Osteocyte (in vitro differentiated cells): ENCODE measurements at regions not wholly inside any gene's neighbourhood (a gene's known extent, or its start where the extent isn't known, plus 50 kb on each side); places are given as distances from the start of the nearest gene placed in this dataset.

Experiments used
- DNase-seq: peaks from one replicate; pipeline ENCODE4 v3.0.0; 2021; ENCODE audit warnings: mixed read lengths; ENCODE audit not compliant: unreplicated experiment; ENCODE audit errors: extremely low spot score
- H3K27ac Mint-ChIP-seq: one replicate; pipeline ENCODE4 v1.8.0; 2021; ENCODE audit warnings: mild to moderate bottlenecking, mixed read lengths; ENCODE audit not compliant: unreplicated experiment
- H3K27me3 Mint-ChIP-seq: one replicate; pipeline ENCODE4 v1.8.0; 2021; ENCODE audit warnings: mixed read lengths; ENCODE audit not compliant: unreplicated experiment
- H3K36me3 Mint-ChIP-seq: one replicate; pipeline ENCODE4 v1.8.0; 2021; ENCODE audit warnings: mixed read lengths; ENCODE audit not compliant: unreplicated experiment
- H3K4me1 Mint-ChIP-seq: one replicate; pipeline ENCODE4 v1.8.0; 2021; ENCODE audit warnings: mixed read lengths; ENCODE audit not compliant: unreplicated experiment
- H3K4me3 Mint-ChIP-seq: one replicate; pipeline ENCODE4 v1.8.0; 2021; ENCODE audit warnings: mild to moderate bottlenecking, moderate library complexity, mixed read lengths; ENCODE audit not compliant: unreplicated experiment
- H3K9me3 Mint-ChIP-seq: one replicate; pipeline ENCODE4 v1.8.0; 2021; ENCODE audit warnings: mixed read lengths; ENCODE audit not compliant: unreplicated experiment
- CTCF ChIP-seq: fragments of 200-600 bp; sonication (generic); IDR thresholded peaks from 2 replicates; pipeline ENCODE4 v1.5.0; 2021; ENCODE audit warnings: antibody characterized with exemption, mild to moderate bottlenecking, moderate library complexity

GRCh38 chr13:90396266-90396665 is 951.2 kb upstream of the MIR17HG start:
- DNase-seq, result no peak
- Mint-ChIP-seq H3K4me1 (no peaks in the 10 kb centered on the region), H3K27ac (no peak overlapping the region), H3K4me3 (no peak overlapping the region), H3K36me3 (peaks cover 6% of the 10 kb centered on the region), H3K27me3 (no peaks in the 10 kb centered on the region), H3K9me3 (peaks cover 10% of the 10 kb centered on the region)
- TF ChIP-seq CTCF, result no peak

- Mint-ChIP-seq H3K4me1 (no peaks in the 10 kb centered on the region), H3K36me3 (peaks cover 6% of the 10 kb centered on the region), H3K4me3 (no peak overlapping the region), H3K27me3 (no peaks in the 10 kb centered on the region), H3K27ac (no peak overlapping the region), H3K9me3 (peaks cover 10% of the 10 kb centered on the region)
- TF ChIP-seq CTCF, result no peak
- no peak for DNase-seq
These were observed 950.0 kb upstream of the MIR17HG start for GRCh38 chr13:90397503-90397902.

GRCh38 chr13:90400372-90400771 is 947.1 kb upstream of the MIR17HG start:
- H3K4me3 Mint-ChIP-seq, result no peak overlapping the region
- peaks cover 6% of the 10 kb centered on the region for H3K36me3 Mint-ChIP-seq
- no peaks in the 10 kb centered on the region for H3K4me1 Mint-ChIP-seq
- peaks cover 10% of the 10 kb centered on the region for H3K9me3 Mint-ChIP-seq
- H3K27me3 Mint-ChIP-seq, result no peaks in the 10 kb centered on the region
- DNase-seq, result no peak
- no peak for TF ChIP-seq CTCF
- no peak overlapping the region for H3K27ac Mint-ChIP-seq

- TF ChIP-seq CTCF, result no peak
- Mint-ChIP-seq H3K9me3 (peaks cover 10% of the 10 kb centered on the region), H3K36me3 (peaks cover 6% of the 10 kb centered on the region), H3K4me3 (no peak overlapping the region), H3K27ac (no peak overlapping the region), H3K27me3 (no peaks in the 10 kb centered on the region), H3K4me1 (no peaks in the 10 kb centered on the region)
- DNase-seq, result no peak
These were observed 946.3 kb upstream of the MIR17HG start for GRCh38 chr13:90401150-90401549.

- no peak for TF ChIP-seq CTCF
- Mint-ChIP-seq H3K27me3 (no peaks in the 10 kb centered on the region), H3K27ac (no peak overlapping the region), H3K36me3 (peaks cover 6% of the 10 kb centered on the region), H3K4me1 (no peaks in the 10 kb centered on the region), H3K9me3 (peaks cover 10% of the 10 kb centered on the region), H3K4me3 (no peak overlapping the region)
- no peak for DNase-seq
These were observed 945.4 kb upstream of the MIR17HG start for GRCh38 chr13:90402102-90402501.
